ENCODE measurements at regions not wholly inside any gene's neighbourhood (a gene's known extent, or its start where the extent isn't known, plus 50 kb on each side); places are given as distances from the start of the nearest gene placed in this dataset.

GRCh38 chr12:65642061-65642661 lies 182.1 kb upstream of the HMGA2 start:
- no peak overlapping the region for H3K27ac ChIP-seq (ENCODE audit: low read depth, low read length)
- peaks cover 20% of the 10 kb centered on the region for H3K4me1 ChIP-seq (ENCODE audit: insufficient read depth, low read length)
- H3K27me3 Mint-ChIP-seq (ENCODE audit: low read depth, unreplicated experiment) = no peaks in the 10 kb centered on the region
- H3K9me3 Mint-ChIP-seq (ENCODE audit: unreplicated experiment) = no peaks in the 10 kb centered on the region
- no peak overlapping the region for H3K4me3 Mint-ChIP-seq (ENCODE audit: unreplicated experiment)
- H3K9me3 ChIP-seq (ENCODE audit: insufficient read depth, low read depth, low read length) = no peaks in the 10 kb centered on the region
- no peaks in the 10 kb centered on the region for H3K79me2 ChIP-seq (ENCODE audit: insufficient read depth, low read length)
- H4K20me1 ChIP-seq (ENCODE audit: insufficient read depth, low read length) = no peaks in the 10 kb centered on the region
- no peak overlapping the region for H3K27ac Mint-ChIP-seq (ENCODE audit: unreplicated experiment)
- H3K27me3 ChIP-seq (ENCODE audit: insufficient read depth, low read length) = no peaks in the 10 kb centered on the region
- no peaks in the 10 kb centered on the region for H3K36me3 ChIP-seq (ENCODE audit: insufficient read depth, low read length)
- H3K9ac ChIP-seq (ENCODE audit: low read length) = no peak overlapping the region
- H3K4me2 ChIP-seq (ENCODE audit: low read length) = no peak overlapping the region
- H3K36me3 Mint-ChIP-seq (ENCODE audit: low read depth, unreplicated experiment) = no peaks in the 10 kb centered on the region
- TF ChIP-seq CTCF (IDR thresholded peaks at IDR 0.05; ENCODE audit: insufficient read depth, low read depth, low read length) = no peak
- no peak for TF ChIP-seq EZH2 (IDR thresholded peaks at IDR 0.05; ENCODE audit: insufficient read depth, low read length)
- no peak overlapping the region for H3K4me3 ChIP-seq (ENCODE audit: insufficient read depth, low read depth, low read length)
- H2AFZ ChIP-seq (ENCODE audit: low read depth, low read length) = no peak overlapping the region
- peaks cover 10% of the 10 kb centered on the region for H3K4me1 Mint-ChIP-seq (ENCODE audit: low read depth, unreplicated experiment)
- FAIRE-seq = no peak
- no peak for DNase-seq (ENCODE audit: low read depth)

- FAIRE-seq = no peak
- H3K27ac ChIP-seq (ENCODE audit: low read depth, low read length) = no peak overlapping the region
These were observed 181.1 kb upstream of the HMGA2 start for GRCh38 chr12:65643171-65643570.

More at GRCh38 chr12:65643171-65643570, 181.1 kb upstream of the HMGA2 start:
- Mint-ChIP-seq H3K9me3 (ENCODE audit: unreplicated experiment) (no peaks in the 10 kb centered on the region), H3K27me3 (ENCODE audit: low read depth, unreplicated experiment) (no peaks in the 10 kb centered on the region), H3K36me3 (ENCODE audit: low read depth, unreplicated experiment) (no peaks in the 10 kb centered on the region), H3K4me3 (ENCODE audit: unreplicated experiment) (no peak overlapping the region), H3K4me1 (ENCODE audit: low read depth, unreplicated experiment) (peaks cover 10% of the 10 kb centered on the region), H3K27ac (ENCODE audit: unreplicated experiment) (peak overlapping the region; percentile 6)
- Histone ChIP-seq H3K36me3 (ENCODE audit: insufficient read depth, low read length) (no peaks in the 10 kb centered on the region), H3K9ac (ENCODE audit: low read length) (no peak overlapping the region), H3K4me1 (ENCODE audit: insufficient read depth, low read length) (peaks cover 20% of the 10 kb centered on the region), H4K20me1 (ENCODE audit: insufficient read depth, low read length) (no peaks in the 10 kb centered on the region), H3K9me3 (ENCODE audit: insufficient read depth, low read depth, low read length) (no peaks in the 10 kb centered on the region), H3K27me3 (ENCODE audit: insufficient read depth, low read length) (no peaks in the 10 kb centered on the region), H3K4me3 (ENCODE audit: insufficient read depth, low read depth, low read length) (no peak overlapping the region), H2AFZ (ENCODE audit: low read depth, low read length) (no peak overlapping the region), H3K4me2 (ENCODE audit: low read length) (no peak overlapping the region), H3K79me2 (ENCODE audit: insufficient read depth, low read length) (no peaks in the 10 kb centered on the region)
- DNase-seq (ENCODE audit: low read depth) = no peak
- TF ChIP-seq CTCF (IDR thresholded peaks at IDR 0.05; ENCODE audit: insufficient read depth, low read depth, low read length) (no peak), EZH2 (IDR thresholded peaks at IDR 0.05; ENCODE audit: insufficient read depth, low read length) (no peak)

All from astrocyte (in vitro differentiated cells and primary cell).